Keratinocyte (primary cell): ENCODE measurements at regions not wholly inside any gene's neighbourhood (a gene's known extent, or its start where the extent isn't known, plus 50 kb on each side); places are given as distances from the start of the nearest gene placed in this dataset.

Experiments used
- DNase-seq: peaks from one replicate; pipeline ENCODE4 v3.0.0-alpha.2; 2011; ENCODE audit warnings: low read depth, missing footprints, low spot score
- FAIRE-seq: peaks from 2 replicates; lab custom pipeline; 2011; peaks lifted over from hg19 to GRCh38; lab: Jason Lieb, UNC
- H2AFZ ChIP-seq: 2 replicates; pipeline ENCODE4 v1.6.0; 2012; ENCODE audit warnings: low read length, control low read depth, inconsistent platforms; ENCODE audit not compliant: control insufficient read depth
- H3K27ac ChIP-seq: 2 replicates; pipeline ENCODE4 v1.5.1; 2011; ENCODE audit warnings: low read length; ENCODE audit not compliant: control insufficient read depth, insufficient read depth
- H3K27me3 ChIP-seq: 3 replicates; pipeline ENCODE4 v1.6.0; 2011; ENCODE audit warnings: low read length; ENCODE audit not compliant: control insufficient read depth, insufficient read depth; ENCODE audit errors: extremely low read depth
- H3K36me3 ChIP-seq, 2 experiments: 2 replicates in 1 of 2; 3 replicates in 1 of 2; pipeline ENCODE4 v1.5.1; 2011; ENCODE audit warnings: low read length in 2 of 2, mild to moderate bottlenecking in 1 of 2; ENCODE audit not compliant: control insufficient read depth in 2 of 2, insufficient read depth in 2 of 2; ENCODE audit errors: extremely low read depth in 1 of 2
- H3K4me1 ChIP-seq: 3 replicates; pipeline ENCODE4 v1.5.1; 2011; ENCODE audit warnings: low read length; ENCODE audit not compliant: control insufficient read depth, insufficient read depth; ENCODE audit errors: extremely low read depth
- H3K4me2 ChIP-seq: 3 replicates; pipeline ENCODE4 v1.6.0; 2011; ENCODE audit warnings: low read depth, low read length; ENCODE audit not compliant: control insufficient read depth, insufficient read depth; ENCODE audit errors: extremely low read depth
- H3K4me3 ChIP-seq, 3 experiments: fragments of 200-600 bp in 1 of 3; sonication (generic) in 1 of 3; 2 replicates in 2 of 3; 3 replicates in 1 of 3; pipeline ENCODE4 v1.5.1; 2011 to 2016; ENCODE audit warnings: low read length in 3 of 3, mild to moderate bottlenecking in 3 of 3, control low read depth in 2 of 3, inconsistent platforms in 1 of 3, low read depth in 1 of 3, mixed read lengths in 1 of 3, mixed run types in 1 of 3, moderate library complexity in 1 of 3; ENCODE audit not compliant: control insufficient read depth in 2 of 3, insufficient read depth in 2 of 3; ENCODE audit errors: extremely low read depth in 1 of 3
- H3K79me2 ChIP-seq: 2 replicates; pipeline ENCODE4 v1.6.0; 2012; ENCODE audit warnings: low read length; ENCODE audit not compliant: control insufficient read depth, insufficient read depth
- H3K9ac ChIP-seq: 3 replicates; pipeline ENCODE4 v1.6.0; 2011; ENCODE audit warnings: low read length; ENCODE audit not compliant: control insufficient read depth, insufficient read depth; ENCODE audit errors: extremely low read depth
- H3K9me1 ChIP-seq: 3 replicates; pipeline ENCODE4 v1.6.0; 2011; ENCODE audit warnings: low read length; ENCODE audit not compliant: control insufficient read depth, insufficient read depth; ENCODE audit errors: extremely low read depth
- H3K9me3 ChIP-seq: 2 replicates; pipeline ENCODE4 v1.5.1; 2012; ENCODE audit warnings: low read depth, low read length; ENCODE audit not compliant: control insufficient read depth
- H4K20me1 ChIP-seq: 3 replicates; pipeline ENCODE4 v1.6.0; 2011; ENCODE audit warnings: low read length; ENCODE audit not compliant: control insufficient read depth, insufficient read depth; ENCODE audit errors: extremely low read depth
- EZH2 ChIP-seq: IDR thresholded peaks from one replicate; pipeline ENCODE4 v1.6.1; 2012; ENCODE audit warnings: inconsistent platforms, mild to moderate bottlenecking, low read length, moderate library complexity
- dilution Hi-C: fragments of 300-500 bp; cut with MboI; formaldehyde crosslinking; loops from one replicate; pipeline ENCODE4 v1.7.0; 2020; ENCODE audit warnings: low sequenced_read_pairs; ENCODE audit not compliant: extremely low pct_ligation_motif_present
- TF ChIP-seq, protein P1 (sequence below), 3 experiments: IDR thresholded peaks in 1 of 3; conservative IDR thresholded peaks in 1 of 3; optimal IDR thresholded peaks in 1 of 3; 2 replicates in 2 of 3; 3 replicates in 1 of 3; pipeline versions ENCODE3 to v1.5.1; 2011; ENCODE audit warnings: low read length in 3 of 3, mild to moderate bottlenecking in 3 of 3, moderate library complexity in 2 of 3, control low read depth in 1 of 3, inconsistent platforms in 1 of 3; ENCODE audit not compliant: insufficient read depth in 2 of 3; ENCODE audit errors: extremely low read depth in 1 of 3

DNA sequence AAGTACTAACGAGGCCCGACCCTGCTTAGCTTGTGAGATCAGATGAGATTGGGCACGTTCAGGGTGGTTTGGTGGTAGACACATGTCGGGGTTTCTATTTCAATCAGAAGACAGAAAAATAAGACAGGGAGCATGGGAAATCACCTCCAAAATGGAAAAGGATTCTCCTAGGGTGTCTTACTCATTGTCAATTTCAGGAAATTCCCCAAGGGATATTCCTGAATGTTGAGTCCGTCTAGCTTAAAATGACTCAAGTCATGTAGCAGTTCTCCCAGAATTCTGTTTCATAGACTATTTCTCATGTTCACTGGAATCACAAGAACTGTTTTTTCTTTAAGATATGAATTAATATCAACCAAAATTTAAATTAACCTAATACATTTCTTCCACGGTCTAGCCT, 380.1 kb downstream of the EFNB2 start:
- dilution Hi-C loops = no loop called here
- peak overlapping the region; percentile 60 for H3K4me2 ChIP-seq
- H3K4me3 ChIP-seq = peak overlapping the region in 1 of 3 experiments; percentile 22
- DNase-seq = no peak
- H3K36me3 ChIP-seq = no peaks in the 10 kb centered on the region
- H3K79me2 ChIP-seq = no peaks in the 10 kb centered on the region
- no peak for TF ChIP-seq EZH2
- TF ChIP-seq, protein P1, sequence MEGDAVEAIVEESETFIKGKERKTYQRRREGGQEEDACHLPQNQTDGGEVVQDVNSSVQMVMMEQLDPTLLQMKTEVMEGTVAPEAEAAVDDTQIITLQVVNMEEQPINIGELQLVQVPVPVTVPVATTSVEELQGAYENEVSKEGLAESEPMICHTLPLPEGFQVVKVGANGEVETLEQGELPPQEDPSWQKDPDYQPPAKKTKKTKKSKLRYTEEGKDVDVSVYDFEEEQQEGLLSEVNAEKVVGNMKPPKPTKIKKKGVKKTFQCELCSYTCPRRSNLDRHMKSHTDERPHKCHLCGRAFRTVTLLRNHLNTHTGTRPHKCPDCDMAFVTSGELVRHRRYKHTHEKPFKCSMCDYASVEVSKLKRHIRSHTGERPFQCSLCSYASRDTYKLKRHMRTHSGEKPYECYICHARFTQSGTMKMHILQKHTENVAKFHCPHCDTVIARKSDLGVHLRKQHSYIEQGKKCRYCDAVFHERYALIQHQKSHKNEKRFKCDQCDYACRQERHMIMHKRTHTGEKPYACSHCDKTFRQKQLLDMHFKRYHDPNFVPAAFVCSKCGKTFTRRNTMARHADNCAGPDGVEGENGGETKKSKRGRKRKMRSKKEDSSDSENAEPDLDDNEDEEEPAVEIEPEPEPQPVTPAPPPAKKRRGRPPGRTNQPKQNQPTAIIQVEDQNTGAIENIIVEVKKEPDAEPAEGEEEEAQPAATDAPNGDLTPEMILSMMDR (optimal IDR thresholded peaks at IDR 0.05 in 1 of 3, IDR thresholded peaks at IDR 0.05 in 1 of 3, conservative IDR thresholded peaks at IDR 0.05 in 1 of 3; ENCODE audit: extremely low read depth in 1 of 3, insufficient read depth in 2 of 3, low read length in 3 of 3) = no peak
- peak overlapping the region; percentile 96 for H3K27ac ChIP-seq
- peaks cover 68% of the 10 kb centered on the region for H3K4me1 ChIP-seq
- peak; percentile 46 for FAIRE-seq
- H3K9me1 ChIP-seq = no peaks in the 10 kb centered on the region
- H4K20me1 ChIP-seq = no peaks in the 10 kb centered on the region
- no peaks in the 10 kb centered on the region for H3K9me3 ChIP-seq
- no peaks in the 10 kb centered on the region for H3K27me3 ChIP-seq
- no peak overlapping the region for H2AFZ ChIP-seq
- peak overlapping the region; percentile 60 for H3K9ac ChIP-seq

DNA sequence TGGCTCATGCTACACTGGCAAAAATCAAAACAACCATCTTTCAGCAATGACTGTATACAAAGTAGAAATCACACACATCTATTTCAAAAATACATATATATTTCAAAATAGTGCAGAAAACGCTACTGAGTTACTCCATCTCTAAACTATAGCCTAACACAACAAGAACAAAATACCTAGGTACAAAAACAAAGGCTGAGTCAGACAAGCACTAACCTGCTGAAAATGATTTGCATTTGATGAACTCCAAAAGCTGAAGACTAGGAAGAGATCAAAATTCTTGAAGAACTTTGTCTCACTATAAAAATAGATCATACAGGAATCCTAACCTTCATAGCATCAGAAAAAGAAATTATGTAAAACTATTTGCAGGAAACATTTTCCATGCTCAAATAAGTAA, 381.6 kb downstream of the EFNB2 start:
- no peaks in the 10 kb centered on the region for H3K36me3 ChIP-seq
- peak overlapping the region; percentile 35 for H3K4me2 ChIP-seq
- TF ChIP-seq, protein P1 (optimal IDR thresholded peaks at IDR 0.05 in 1 of 3, IDR thresholded peaks at IDR 0.05 in 1 of 3, conservative IDR thresholded peaks at IDR 0.05 in 1 of 3; ENCODE audit: extremely low read depth in 1 of 3, insufficient read depth in 2 of 3, low read length in 3 of 3) = no peak
- no peak for TF ChIP-seq EZH2
- peak overlapping the region; percentile 56 for H3K9ac ChIP-seq
- dilution Hi-C loops = no loop called here
- no peak for DNase-seq
- no peaks in the 10 kb centered on the region for H3K9me1 ChIP-seq
- no peaks in the 10 kb centered on the region for H4K20me1 ChIP-seq
- no peak overlapping the region for H3K4me3 ChIP-seq
- no peaks in the 10 kb centered on the region for H3K9me3 ChIP-seq
- no peaks in the 10 kb centered on the region for H3K79me2 ChIP-seq
- peak; percentile 57 for FAIRE-seq
- no peaks in the 10 kb centered on the region for H3K27me3 ChIP-seq
- H3K27ac ChIP-seq = peak overlapping the region; percentile 93
- peaks cover 74% of the 10 kb centered on the region for H3K4me1 ChIP-seq
- no peak overlapping the region for H2AFZ ChIP-seq
